GM10266 (cell line): ENCODE measurements at regions not wholly inside any gene's neighbourhood (a gene's known extent, or its start where the extent isn't known, plus 50 kb on each side); places are given as distances from the start of the nearest gene placed in this dataset.

Experiments
- DNase-seq: peaks from one replicate; pipeline ENCODE4 v3.0.0; 2012; ENCODE audit errors: extremely low spot score
- CTCF ChIP-seq: IDR thresholded peaks from 2 replicates; pipeline ENCODE4 v1.5.1; 2012; ENCODE audit warnings: mild to moderate bottlenecking, low read depth; ENCODE audit not compliant: control insufficient read depth, insufficient read depth; ENCODE audit errors: missing control alignments

DNA sequence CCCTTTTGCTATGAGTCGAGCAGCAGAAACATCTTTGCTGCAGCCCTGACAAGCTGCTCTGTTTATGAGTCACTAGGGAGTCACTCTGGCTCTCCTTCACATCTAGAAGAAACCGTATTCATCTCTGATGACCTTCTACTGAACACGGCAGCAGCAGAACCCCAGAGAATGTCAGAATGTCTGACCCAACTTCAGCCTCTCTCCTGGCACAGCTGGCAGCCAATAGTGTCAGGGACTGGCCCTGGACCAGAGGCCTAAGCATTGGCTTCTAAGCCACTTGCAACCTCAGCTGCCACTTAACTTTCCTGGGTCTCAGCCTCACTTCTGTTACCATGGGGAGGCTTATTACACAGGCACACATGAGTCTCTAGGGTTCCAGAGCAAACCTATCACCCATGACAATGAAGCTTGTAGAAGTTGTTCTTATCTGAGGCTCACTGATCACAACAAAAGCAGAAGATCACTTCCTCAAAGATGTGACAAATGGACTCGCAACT lies 184.1 kb upstream of the TLE3 start:
- no peak for TF ChIP-seq CTCF
- DNase-seq: no peak

DNA sequence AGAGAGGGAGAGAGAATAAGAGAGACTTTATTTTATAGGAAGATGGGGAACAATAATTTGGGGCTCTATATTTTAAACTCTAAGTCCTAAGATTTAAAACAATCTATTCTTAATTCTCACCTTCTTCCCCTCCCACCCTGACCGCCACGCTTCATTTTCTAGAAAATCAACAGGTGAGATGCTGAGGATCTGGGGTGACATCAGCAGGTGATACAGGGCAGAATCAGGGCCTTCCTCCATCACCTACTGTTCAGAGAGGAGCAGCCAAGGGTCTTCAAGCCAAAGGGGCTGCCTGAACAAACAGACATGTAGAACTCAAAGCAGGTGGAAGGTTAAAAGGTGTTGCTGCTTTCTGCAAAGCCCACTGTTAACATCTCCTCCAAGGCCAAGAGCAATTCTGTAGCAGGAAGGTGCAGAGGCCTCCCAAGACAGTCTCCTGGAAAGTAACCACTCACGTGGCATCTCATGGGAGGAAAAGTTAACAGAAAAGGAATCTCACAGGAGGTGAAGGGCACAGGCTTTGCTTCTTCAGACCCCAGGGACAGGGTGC lies 183.6 kb upstream of the TLE3 start:
- TF ChIP-seq CTCF: no peak
- no peak for DNase-seq

DNA sequence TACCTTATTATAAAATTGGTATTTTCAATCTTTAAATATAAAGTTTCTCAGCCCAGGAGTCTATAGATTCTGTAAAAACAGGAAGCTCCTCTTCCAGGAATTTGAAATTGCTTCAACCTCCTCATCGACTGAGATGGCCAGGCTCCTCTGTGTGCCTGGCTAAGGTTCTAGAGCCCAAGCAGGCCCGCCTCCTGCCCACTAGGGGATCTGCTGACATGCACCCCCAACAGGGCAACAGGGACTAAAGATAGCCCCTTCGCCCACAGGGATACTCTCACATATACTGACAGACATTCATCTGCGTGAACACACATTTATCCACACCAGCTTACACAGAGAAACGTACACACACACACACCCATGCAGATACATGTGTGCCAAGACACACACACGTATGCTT lies 183.1 kb upstream of the TLE3 start:
- TF ChIP-seq CTCF: no peak
- DNase-seq: no peak

DNA sequence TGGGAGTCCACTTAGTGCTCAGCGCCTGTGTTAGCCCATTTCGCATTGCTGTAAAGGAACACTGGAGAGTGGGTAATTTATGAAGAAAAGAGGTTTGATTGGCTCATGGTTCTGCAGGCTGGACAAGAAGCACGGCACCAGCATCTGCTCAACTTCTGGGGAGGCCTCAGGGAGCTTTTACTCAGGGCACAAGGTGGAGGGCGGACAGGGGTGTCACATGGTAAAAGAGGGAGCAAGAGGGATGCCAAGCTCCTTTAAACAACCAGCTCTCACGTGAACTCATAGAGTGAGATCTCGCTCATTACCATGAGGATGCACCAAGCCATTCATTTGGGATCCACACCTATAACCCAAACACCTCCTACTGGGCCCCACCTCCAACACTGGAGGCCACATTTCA lies 181.4 kb upstream of the TLE3 start:
- TF ChIP-seq CTCF: no peak
- DNase-seq: no peak

DNA sequence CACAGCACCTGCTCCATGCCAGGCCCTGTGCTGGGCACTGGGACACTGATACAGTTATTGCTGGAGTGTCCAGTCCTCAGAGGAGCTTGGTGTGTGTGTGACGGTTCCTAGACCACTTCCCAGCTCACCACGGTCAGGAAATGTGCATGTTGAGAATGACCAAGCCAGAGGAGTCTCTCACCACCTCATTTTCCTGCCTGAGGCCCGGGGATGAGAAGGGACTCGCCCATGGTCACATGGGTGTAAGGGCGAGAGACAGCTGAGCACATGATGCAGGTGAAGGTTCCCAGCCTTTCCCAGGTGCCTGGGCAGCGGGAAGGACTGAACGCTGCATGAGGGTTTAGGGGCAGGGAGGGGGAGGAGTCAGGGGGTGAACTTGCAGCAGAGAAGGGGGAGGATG lies 180.9 kb upstream of the TLE3 start:
- TF ChIP-seq CTCF: no peak
- no peak for DNase-seq

GRCh38 chr15:70277556-70277955 lies 179.8 kb upstream of the TLE3 start:
- TF ChIP-seq CTCF: no peak
- DNase-seq: no peak

DNA sequence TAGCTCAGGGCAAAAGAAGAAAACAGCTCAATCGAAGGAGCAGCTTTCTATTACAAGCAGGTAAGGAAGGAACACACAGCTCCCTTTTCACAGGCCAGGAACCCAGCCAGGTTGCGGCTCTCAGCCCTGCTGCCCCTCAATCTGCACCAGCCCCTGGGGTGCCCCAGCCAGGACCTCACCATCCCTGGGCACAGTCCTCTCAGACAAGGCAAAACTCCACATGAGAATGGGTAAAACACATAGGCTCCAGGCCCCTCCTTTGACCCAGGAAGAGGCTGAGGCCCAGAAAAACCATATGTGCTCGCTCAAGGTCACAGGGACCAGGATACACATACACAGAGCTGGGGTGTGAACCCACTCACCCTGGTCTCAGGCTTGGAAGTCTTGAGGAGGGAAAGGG lies 178.7 kb upstream of the TLE3 start:
- TF ChIP-seq CTCF: no peak
- DNase-seq: no peak
